Heart left ventricle (tissue), 13 donors: ENCODE measurements at regions not wholly inside any gene's neighbourhood (a gene's known extent, or its start where the extent isn't known, plus 50 kb on each side); places are given as distances from the start of the nearest gene placed in this dataset.

Experiments used
- CTCF ChIP-seq, 12 donors: fragments of 200-600 bp; sonication (generic) in 4 of 12; IDR thresholded peaks; one replicate each; pipeline versions ENCODE4 v1.5.0 to v1.8.0; 2018 to 2022; ENCODE audit warnings: antibody characterized with exemption in 12 of 12, mild to moderate bottlenecking in 5 of 12
- POLR2A ChIP-seq, 2 donors: fragments of 450-650 bp; IDR thresholded peaks; one replicate each; pipeline ENCODE4 v1.6.1; 2017; ENCODE audit warnings: antibody characterized with exemption in 2 of 2, mild to moderate bottlenecking in 2 of 2, moderate library complexity in 2 of 2
- donor health status: ischemic (EF 13 %, LVEDD 7.1; RV severe dilation, severe dysfunction).
- donor health status: DM: no; HTN: yes; CAD: no.
- donor health status: DM: no; HTN: no; CAD: no.
- donor health status: ischemic (EF 25% LVEDD 6.9; RV normal size, moderate dysfunction).
- donor health status: ischemic (EF 25% LVEDD 5.7; RV mildly dilated, moderate dysfunction).
- donor health status: ischemic (EF 35%, LVEDD 5.7; RV mildly dilated, moderate dysfunction).
- donor health status: nonischemic (EF 11% LVEDD 7.7; RV severe dilation, severe dysfunction).
- donor health status: DM: yes; HTN: yes; CAD: no.
- donor health status: PGD.
- donor health status: ischemic (EF 29% LVEDD 5.4; RV normal size, mild dysfunction).
- donor health status: nonischemic (EF 23%, LVEDD 6.1; RV moderate dilation, normal function).

GRCh38 chr1:98103617-98104285 lies 182.9 kb upstream of the DPYD start:
- TF ChIP-seq CTCF (IDR thresholded peaks at IDR 0.05) (no peak), POLR2A (IDR thresholded peaks at IDR 0.05) (no peak)
